GM18870 (cell line): ENCODE measurements at regions not wholly inside any gene's neighbourhood (a gene's known extent, or its start where the extent isn't known, plus 50 kb on each side); places are given as distances from the start of the nearest gene placed in this dataset.
"Not testable (repeated sequence)": the region's sequence is repeated elsewhere in the genome, so short reads cannot be mapped to it uniquely, and the experiment has no call there.

Source experiments
- ATAC-seq: cut with Tn5 transposase; IDR thresholded peaks from one replicate; pipeline ENCODE4 v1.9.1; 2021; ENCODE audit warnings: moderate library complexity; ENCODE audit not compliant: unreplicated experiment

DNA sequence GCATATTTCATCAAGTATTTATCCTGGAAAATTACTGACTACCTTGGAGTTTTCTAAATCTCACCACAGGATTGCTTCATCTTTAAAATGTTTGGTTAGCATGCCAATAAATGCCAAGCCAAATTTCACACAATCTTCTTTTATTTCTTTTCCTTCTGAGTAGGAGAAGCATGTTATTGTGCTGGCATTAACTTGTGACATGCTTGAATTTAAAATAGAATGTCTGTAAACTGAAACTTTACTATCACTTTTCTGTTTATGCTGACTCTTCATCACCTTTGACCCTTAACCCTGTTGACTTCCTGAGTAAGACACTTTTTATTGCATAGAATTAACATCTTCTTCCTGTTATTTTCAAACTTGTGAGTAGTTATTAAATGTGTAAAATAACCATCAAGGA lies 56.2 kb upstream of the LRRTM4 start:
- no peak for ATAC-seq

DNA sequence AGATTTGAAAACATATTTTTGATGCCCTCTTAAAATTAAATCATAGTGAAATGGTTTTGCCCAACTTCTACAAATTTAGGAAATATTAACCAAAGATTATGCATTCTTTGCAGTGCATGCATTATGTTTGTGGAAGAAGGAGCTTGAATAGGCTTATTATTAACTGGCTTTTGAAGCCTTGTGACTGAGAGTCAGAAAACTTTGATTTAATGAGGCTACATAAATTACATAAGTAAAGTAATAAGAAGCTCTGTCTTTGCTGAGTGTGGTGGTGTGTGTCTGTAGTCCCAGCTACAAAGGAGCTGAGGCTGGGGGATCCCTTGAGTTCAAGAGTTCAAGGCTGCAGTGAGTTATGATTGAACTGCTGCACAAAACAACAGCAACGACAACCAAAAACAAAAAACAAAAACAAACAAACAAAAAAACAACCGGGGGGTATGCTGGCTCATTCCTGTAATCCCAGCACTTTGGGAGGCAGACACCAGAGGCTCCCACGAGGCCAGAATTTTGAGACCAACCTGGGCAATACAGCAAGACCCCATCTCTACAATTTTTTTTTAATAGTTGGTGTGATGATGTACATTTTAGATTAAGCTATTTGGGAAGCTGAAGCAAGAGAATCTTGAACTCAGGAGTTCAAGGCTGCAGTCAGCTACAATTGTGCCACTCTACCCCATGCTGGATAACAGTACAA lies 57.0 kb upstream of the LRRTM4 start:
- ATAC-seq, result no peak

DNA sequence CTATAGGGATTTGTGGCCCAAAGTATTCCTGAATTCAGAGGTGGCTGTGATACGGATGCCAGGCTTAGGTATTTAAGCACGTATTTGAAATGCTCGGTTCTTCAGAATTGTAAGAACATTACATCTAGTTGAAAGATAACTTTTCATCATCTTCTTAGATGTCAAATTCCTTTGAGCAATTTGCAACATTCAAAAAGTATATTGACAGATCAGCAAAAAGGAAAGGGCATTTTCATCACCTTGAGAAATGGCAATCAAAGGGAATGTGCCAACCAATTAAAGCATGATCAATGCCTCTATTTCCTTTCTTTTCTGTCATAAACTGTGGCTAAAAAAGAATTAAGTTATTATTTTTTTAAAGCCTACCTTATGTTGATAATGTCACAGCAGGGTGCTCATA lies 66.3 kb upstream of the LRRTM4 start:
- no peak for ATAC-seq

DNA sequence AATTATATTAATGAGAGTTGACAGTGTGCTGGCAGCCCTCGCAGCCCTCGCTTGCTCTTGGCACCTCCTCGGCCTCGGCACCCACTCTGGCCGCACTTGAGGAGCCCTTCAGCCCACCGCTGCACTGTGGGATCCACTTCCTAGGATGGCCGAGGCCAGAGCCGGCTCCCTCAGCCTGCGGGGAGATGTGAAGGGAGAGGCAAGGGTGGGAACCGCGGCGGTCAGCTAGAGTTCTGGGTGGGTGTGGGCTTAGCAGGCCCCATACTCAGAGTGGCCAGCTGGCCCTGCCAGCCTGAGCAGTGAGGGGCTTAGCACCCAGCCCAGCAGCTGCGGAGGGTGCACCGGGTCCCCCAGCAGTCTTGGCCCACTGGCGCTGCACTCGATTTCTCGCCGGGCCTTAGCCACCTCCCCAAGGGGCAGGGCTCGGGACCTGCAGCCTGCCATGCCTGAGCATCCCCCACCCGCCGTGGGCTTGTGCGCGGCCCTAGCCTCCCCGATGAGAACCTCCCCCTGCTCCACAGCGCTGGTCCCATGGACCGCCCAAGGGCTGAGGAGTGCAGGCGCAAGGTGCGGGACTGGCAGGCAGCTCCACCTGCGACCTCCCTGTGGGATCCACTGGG lies 68.2 kb upstream of the LRRTM4 start:
- ATAC-seq, result no peak

DNA sequence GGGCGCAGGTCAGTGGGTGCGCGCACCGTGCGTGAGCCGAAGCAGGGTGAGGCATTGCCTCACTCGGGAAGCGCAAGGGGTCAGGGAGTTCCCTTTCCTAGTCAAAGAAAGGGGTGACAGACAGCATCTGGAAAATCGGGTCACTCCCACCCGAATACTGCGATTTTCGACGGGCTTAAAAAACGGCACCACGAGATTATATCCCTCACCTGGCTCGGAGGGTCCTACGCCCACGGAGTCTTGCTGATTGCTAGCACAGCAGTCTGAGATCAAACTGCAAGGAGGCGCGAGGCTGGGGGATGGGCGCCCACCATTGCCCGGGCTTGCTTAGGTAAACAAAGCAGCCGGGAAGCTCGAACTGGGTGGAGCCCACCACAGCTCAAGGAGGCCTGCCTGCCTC lies 70.8 kb upstream of the LRRTM4 start:
- ATAC-seq, result not testable (repeated sequence)

DNA sequence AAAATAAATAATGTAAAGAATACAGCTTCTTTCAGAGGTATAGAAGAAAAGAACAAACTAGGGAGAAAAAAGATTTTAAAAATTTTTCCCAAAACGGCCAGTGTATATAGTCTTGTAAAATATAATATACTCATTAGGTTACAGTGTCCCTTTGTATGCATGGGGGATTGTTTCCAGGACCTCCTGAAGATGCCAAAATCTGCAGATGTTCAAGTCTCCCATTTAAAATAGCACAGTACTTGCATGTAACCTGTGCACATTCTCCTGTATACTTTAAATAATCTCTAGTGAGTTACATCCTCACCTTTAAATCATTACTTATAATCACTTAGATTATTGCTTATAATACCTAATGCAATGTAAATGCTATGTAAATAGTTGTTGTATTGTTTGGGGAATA lies 80.6 kb upstream of the LRRTM4 start:
- no peak for ATAC-seq

DNA sequence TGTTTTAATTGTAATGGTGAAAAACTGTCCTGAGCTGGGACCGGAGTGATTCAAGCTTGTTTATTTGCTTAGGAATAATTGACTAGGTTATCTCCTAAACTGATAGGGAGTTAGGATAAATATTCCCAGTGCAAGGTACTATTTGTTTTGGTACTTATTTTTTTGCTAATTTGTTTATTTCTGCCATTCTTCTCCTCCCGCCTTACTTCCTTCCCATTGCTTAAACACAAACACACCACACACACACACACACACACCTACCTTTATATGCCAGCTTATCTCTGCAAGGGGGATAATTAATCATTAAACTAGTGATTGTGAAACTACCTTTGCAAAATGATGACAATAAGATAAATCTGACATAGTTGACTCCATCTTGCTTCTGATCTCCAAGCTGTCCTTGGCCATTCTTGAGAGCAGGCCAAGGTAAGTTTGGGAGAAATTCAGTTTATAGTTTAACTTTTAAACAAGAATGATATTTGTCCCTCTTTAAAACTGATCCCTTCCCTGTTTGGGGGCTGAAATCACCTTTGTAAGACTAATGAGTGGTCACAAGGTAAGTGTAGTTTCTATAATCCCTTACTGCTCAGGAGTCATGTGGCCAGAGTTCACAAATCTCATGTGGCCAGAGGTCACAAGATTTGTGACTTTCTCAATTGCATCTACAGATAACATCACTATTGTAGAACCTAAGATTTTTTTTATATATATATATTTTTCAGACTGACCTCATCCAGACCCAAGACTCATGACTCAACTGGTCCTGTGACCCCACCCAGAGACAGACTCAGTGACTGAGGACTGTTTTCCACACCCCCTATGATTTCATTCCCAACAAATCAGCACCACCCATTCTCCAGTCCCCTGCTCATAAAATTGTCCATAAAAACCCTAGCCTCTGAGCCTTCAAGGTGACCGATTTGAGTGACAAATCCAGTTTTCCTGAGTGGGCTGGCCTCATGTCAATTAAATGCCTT lies 83.1 kb upstream of the LRRTM4 start:
- no peak for ATAC-seq

DNA sequence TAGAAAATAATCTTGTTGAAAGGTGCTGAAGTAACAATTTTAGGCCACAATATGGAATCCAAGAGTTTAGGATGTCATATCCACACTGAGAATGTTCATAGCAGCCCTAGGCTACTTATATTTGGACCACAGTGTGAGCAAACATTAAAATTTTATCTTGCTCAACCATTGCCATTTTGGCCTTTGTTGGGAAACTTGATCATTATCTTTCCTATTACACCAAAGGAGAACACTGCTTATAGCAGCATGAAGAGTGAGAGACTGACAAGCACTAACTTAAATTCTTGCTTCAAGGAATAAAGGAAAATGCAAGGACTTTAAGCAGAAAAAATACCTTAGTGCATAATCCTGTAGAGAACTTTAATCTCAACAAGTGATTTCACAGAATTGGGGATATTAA lies 86.3 kb upstream of the LRRTM4 start:
- ATAC-seq, result no peak

DNA sequence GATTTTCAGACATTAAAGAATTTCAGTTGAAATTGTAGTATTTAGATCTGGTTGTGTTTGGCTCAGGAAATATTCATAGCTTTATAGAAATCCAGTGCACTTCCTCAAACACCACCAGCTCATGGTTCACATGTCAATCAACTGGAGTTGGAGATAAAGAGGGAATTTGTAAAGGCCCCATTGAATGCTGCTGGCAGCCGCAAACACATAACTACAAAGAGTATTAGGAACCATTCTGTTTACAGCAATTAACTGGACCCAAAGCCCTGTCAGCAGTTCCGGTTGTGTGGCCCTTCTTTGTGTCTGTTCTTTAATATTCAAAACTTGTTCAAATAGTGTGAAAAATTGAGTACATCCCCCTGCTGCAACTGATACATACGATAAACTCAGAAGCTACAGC lies 107.4 kb upstream of the LRRTM4 start:
- ATAC-seq, result no peak

DNA sequence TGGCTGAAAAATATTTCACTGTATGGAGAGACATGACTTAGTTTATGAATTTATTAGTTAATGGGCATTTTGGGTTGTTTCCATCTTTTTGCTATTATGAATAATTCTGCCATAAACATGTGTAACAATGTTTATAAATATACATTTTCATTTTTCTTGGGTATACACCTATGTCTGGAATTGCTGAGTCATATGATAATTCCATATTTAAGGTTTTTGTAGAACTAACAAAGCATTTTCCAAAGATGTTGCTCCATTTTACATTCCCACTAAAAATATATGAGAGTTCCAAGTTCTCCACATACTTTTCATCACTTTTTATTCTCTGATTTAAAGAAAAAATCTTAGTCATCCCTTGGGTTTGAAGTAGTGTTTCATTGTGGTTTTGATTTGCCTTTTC lies 108.8 kb upstream of the LRRTM4 start:
- no peak for ATAC-seq

DNA sequence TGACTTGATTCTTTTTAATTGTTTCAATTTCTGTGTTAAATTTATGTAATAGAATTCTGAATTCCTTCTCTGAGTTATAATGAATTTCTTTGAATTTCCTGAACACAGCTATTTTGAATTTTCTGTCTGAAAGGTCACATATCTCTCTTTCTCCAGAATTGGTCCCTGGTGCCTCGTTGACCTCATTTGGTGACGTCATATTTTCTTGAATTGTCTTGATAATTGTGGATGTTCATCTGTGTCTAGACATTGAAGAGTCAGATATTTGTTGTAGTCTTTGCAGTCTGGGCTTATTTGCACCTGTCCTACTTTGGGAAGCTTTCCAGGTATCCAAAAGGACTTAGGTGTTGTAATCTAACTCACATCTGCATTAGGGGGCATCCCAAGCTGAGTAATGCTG lies 111.4 kb upstream of the LRRTM4 start:
- no peak for ATAC-seq

DNA sequence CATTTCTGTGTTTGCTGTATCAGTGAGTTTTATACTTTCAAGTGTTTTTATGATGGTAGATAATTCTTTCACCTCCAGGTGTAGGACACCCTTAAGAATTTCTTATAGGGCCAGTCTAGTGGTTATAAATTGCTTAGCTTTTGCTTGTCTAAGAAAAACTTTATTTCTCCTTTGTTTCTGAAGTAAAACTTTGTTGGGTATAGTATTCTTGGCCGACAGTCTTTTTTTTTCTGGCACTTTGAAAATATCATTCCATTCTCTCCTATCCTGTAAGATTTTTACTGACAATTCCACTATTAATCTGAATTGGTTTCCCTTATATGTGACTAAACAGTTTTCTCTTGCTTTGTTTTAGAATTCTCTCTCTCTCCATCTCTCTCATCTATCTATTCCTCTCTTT lies 118.7 kb upstream of the LRRTM4 start:
- no peak for ATAC-seq

DNA sequence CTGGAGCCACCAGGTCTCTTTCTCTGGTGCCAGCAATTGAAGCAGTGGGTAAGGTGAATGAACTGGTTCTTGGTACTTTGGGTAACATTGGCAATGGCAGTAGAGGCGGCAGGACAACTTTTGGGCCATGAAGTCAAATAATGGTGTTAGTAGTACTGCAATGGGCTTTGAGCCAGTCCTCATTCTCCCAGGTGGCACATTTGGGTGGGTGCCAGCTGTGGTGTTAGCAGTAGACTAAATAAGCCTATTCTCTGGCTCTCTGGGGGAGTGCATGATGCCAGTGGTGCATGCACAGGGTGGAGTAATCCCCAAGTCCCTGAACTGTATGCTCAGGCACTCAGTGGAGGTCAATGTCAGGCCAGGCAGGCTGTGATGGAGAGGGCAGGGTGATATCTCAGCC lies 120.2 kb upstream of the LRRTM4 start:
- no peak for ATAC-seq

DNA sequence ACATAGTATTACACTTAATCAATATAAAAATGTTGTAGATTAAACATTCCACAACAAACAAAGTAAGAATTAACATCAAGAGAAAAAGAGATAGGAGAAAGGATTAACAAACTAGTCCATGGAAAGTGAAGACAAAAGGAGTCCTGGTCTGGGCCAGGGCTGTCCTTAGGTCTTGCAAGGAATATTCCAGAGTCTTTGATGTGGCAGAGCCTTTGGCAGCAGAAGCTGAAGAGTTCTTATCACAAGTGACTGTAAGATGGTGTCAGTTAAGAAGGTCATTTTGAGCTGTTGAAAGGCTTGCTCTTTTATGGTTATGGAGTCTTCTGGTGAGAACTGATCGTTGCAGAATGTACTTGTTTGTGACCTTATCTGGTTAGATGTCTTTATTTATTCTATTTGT lies 127.7 kb upstream of the LRRTM4 start:
- no peak for ATAC-seq

DNA sequence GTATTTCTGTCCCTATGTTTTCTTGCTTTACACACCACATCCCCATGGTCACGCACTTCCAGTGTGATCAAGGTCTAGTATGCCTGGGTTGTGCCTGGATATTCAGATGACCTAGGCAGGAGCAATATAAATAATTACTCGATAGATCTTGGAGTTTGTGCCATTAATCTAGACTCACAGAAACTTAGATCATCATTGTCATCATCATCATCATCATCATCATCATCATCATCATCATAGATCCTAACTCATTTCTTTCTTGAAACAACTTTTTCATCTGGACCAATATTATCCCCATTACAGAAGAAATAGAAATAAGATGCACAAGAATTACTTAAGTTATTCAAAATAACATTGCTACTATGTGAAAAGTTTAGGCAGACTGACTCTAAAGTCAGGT lies 130.3 kb upstream of the LRRTM4 start:
- ATAC-seq, result no peak

DNA sequence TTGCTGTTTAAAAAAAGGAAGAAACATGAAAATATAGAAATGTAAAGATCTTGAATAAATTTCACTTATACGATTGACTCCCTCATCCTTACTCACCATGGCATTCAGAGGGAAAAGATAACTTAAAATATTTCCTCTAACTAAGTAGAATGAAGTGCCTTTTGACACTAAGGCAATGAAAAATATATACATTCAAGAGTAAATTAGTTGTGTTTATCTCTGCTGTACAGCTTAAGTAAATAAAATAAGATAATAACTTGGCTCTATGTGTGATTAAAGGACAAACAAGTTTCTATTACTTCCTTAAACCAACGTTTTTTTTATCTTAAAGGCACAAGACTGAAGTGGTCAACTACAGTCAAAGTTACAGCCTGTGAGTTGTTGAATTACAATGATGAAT lies 142.3 kb upstream of the LRRTM4 start:
- no peak for ATAC-seq

DNA sequence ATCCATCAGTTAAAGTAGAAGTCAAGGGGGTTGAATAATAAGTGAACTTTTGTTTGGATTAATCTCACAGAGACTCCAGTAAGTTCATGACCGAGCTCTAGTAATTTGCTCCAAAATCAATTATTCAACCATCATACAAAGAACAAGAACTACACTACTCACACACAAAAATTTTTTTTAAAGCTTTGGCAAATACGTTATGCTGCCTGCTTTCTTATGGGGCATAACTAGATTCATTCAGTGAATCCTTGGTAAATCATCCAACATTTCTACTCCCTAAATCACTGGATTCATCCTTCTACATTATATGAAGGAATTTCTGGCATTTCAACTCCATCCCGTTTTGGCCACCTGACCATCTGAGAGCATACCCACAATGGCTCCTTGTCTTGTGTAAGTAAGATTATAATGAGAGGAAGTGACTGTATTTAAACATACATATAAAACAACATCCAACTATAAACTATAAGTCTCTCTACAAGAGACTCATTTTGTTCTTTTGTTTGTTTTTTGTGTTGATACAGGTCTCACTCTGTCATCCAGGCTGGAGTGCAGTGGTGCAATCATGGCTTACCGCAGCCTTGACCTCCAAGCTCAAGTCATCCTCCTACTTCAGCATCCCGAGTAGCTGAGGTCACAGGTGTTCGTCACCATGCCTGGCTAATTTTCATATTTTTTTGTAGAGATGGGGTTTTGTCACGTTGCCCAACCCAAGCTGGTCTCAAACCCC lies 144.2 kb upstream of the LRRTM4 start:
- ATAC-seq, result no peak

DNA sequence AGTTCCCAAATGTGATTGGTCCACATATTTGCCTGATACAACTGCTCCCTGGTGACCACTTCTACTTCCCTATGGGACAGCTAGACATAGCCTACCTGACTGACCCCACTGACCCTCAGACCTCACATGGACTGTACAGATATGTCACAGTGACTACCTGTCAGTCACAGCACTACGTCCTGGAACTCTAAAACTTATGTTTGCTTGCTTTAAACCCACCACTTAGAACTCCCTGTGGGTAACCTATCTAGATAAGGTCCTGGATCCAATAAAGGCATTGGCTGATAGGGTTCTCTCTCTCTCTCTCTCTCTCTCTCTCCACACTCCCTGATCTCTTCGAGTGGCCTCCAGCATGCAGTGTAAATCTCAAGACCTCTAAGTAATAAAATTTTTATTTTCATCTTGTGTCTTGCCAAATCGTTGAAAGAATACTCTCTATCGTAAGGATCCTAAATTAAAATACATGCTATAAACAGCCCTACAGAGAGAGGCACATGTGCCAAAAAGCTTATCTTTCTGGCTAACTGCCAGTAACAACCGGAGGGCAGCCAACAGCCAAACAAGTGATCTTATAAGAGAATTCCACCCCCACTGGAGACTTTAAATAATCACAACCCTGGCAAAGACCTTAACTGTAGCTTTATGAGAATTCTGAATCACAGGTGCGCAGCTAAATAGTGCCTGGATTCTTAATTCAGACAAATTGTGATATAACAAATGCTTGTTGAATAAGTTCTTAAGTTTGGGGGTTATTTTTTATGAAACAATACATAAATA lies 162.6 kb upstream of the LRRTM4 start:
- ATAC-seq, result not testable (repeated sequence)

DNA sequence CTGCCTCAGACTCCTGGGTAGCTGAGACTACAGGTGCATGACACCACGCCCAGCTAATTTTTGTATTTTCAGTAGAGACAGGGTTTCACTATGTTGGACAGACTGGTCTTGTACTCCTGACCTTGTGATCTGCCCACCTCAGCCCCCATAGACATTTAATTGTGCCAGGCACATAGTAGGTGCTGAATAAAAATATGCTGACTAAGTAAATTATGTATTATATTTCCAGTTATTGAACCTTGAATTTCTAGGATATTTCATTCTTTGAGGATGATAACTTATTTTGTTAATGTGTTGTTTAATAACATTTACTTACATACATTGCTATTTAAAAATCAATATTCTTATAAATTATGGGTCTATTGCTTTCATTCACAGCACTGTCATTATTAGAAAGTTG lies 190.4 kb upstream of the LRRTM4 start:
- no peak for ATAC-seq

DNA sequence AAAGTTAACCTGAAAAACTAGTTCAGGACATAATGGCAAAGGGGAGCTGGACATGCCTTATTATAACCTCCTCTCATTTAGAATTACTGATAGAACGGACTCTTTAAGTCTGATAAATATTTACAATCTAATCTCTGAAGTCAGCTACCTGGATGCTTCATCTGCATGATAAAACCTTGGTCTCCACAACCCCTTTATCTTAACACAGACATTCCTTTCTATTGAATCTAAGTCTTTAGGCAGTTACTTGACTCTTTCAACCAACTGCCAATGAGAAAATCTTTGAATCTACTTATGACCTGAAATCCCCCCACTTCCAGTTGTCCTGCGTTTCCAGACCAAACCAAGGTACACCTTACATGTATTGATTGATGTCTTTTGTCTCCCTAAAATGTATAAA lies 191.2 kb upstream of the LRRTM4 start:
- ATAC-seq, result no peak
